ENCODE measurements at regions not wholly inside any gene's neighbourhood (a gene's known extent, or its start where the extent isn't known, plus 50 kb on each side); places are given as distances from the start of the nearest gene placed in this dataset.

- DNase-seq (ENCODE audit: low read depth, low spot score), result no peak
Measured at GRCh38 chr18:30544141-30544540, 498.4 kb downstream of the DSC3 start.

GRCh38 chr18:30533716-30534115, 508.8 kb downstream of the DSC3 start:
- DNase-seq (ENCODE audit: low read depth, low spot score), result no peak

GRCh38 chr18:30527917-30528316, 514.6 kb downstream of the DSC3 start:
- no peak for DNase-seq (ENCODE audit: low read depth, low spot score)

GRCh38 chr18:30527226-30527625, 515.3 kb downstream of the DSC3 start:
- no peak for DNase-seq (ENCODE audit: low read depth, low spot score)

- peak; percentile 28 for DNase-seq (ENCODE audit: low read depth, low spot score)
Measured at GRCh38 chr18:30522288-30522929, 520.1 kb downstream of the DSC3 start.

GRCh38 chr18:30514059-30514458, 528.5 kb downstream of the DSC3 start:
- DNase-seq (ENCODE audit: low read depth, low spot score), result no peak

GRCh38 chr18:30512872-30513271, 529.7 kb downstream of the DSC3 start:
- DNase-seq (ENCODE audit: low read depth, low spot score), result no peak

GRCh38 chr18:30510882-30511281, 531.7 kb downstream of the DSC3 start:
- no peak for DNase-seq (ENCODE audit: low read depth, low spot score)

GRCh38 chr18:30501594-30501993, 540.9 kb downstream of the DSC3 start:
- DNase-seq (ENCODE audit: low read depth, low spot score), result no peak

GRCh38 chr18:30500240-30500945, 542.1 kb downstream of the DSC3 start:
- no peak for DNase-seq (ENCODE audit: low read depth, low spot score)

GRCh38 chr18:30499721-30500120, 542.8 kb downstream of the DSC3 start:
- no peak for DNase-seq (ENCODE audit: low read depth, low spot score)

GRCh38 chr18:30492552-30493129, 549.9 kb downstream of the DSC3 start:
- DNase-seq (ENCODE audit: low read depth, low spot score), result no peak

- DNase-seq (ENCODE audit: low read depth, low spot score), result no peak
Measured at GRCh38 chr18:30491815-30492551, 550.6 kb downstream of the DSC3 start.

- peak; percentile 6 for DNase-seq (ENCODE audit: low read depth, low spot score)
Measured at GRCh38 chr18:30489890-30490643, 552.5 kb downstream of the DSC3 start.

GRCh38 chr18:30487962-30488361, 554.6 kb downstream of the DSC3 start:
- DNase-seq (ENCODE audit: low read depth, low spot score), result no peak

GRCh38 chr18:30486856-30487255, 555.7 kb downstream of the DSC3 start:
- no peak for DNase-seq (ENCODE audit: low read depth, low spot score)

GRCh38 chr18:30485078-30485477, 557.5 kb downstream of the DSC3 start:
- DNase-seq (ENCODE audit: low read depth, low spot score), result no peak

- DNase-seq (ENCODE audit: low read depth, low spot score), result no peak
Measured at GRCh38 chr18:30481871-30482270, 560.7 kb downstream of the DSC3 start.

GRCh38 chr18:30469091-30469490, 573.5 kb downstream of the DSC3 start:
- no peak for DNase-seq (ENCODE audit: low read depth, low spot score)

GRCh38 chr18:30465096-30465495, 577.4 kb downstream of the DSC3 start:
- DNase-seq (ENCODE audit: low read depth, low spot score), result no peak

GRCh38 chr18:30457156-30457555, 585.4 kb downstream of the DSC3 start:
- DNase-seq (ENCODE audit: low read depth, low spot score), result no peak

- DNase-seq (ENCODE audit: low read depth, low spot score), result no peak
Measured at GRCh38 chr18:30455741-30456140, 586.8 kb downstream of the DSC3 start.
